H54 (cell line): ENCODE measurements at regions not wholly inside any gene's neighbourhood (a gene's known extent, or its start where the extent isn't known, plus 50 kb on each side); places are given as distances from the start of the nearest gene placed in this dataset.
"Not testable (repeated sequence)": the region's sequence is repeated elsewhere in the genome, so short reads cannot be mapped to it uniquely, and the experiment has no call there.

Experiments
- DNase-seq: peaks from one replicate; pipeline ENCODE4 v3.0.0; 2011; ENCODE audit warnings: low spot score, mixed read lengths; ENCODE audit not compliant: insufficient read length
- FAIRE-seq: peaks from 3 replicates; lab custom pipeline; 2011; peaks lifted over from hg19 to GRCh38; lab: Jason Lieb, UNC
- POLR2A ChIP-seq: IDR thresholded peaks from 2 replicates; pipeline ENCODE4 v1.6.1; 2011; ENCODE audit warnings: low read depth, mild to moderate bottlenecking, low read length

GRCh38 chr4:112708772-112709171 lies 71.8 kb downstream of the LARP7 start:
- no peak for DNase-seq
- TF ChIP-seq POLR2A, result no peak
- no peak for FAIRE-seq

DNA sequence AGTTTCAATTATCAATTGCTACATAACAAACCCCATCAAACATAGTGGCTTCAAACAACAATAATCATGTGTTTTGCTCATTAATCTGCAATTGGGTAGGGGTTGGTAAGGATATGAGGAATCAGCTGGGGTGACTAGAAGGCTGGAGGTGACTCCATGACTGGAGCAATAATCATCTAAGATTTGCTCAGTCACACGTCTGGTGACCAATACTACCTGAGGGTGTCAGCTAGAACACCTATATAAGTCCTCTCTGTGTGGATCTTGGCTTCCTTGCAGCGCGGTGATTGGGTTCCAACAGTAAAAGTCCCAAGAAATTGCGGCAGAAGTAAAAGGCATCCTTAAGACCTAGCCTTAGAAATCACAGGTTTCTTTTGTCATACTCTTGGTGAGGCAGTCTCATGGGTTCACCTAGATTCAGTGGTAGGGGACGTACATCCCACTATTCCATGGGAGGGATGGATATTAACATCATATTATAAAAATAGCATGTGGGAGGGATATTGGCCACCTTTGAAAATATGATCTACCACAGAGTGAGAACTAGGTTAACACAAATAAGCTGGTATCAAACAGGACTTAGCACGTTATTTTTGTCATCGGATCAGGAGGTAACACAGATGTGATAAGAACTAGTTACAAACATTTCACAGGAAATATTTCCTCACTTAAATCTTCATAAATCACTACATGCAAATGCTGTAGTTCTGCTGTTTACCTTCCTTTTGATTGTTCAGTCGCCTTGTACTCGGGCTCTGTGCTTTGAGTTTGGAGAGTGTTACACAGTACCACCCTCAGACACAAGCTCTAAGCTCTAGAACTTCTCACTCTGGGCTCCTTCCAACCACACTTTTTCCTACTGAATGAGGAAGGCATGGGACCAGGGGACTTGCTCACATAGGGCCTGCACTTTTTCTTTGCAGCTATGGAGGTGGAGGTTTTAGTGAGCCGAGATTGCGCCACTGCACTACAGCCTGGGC lies 78.3 kb downstream of the LARP7 start:
- TF ChIP-seq POLR2A, result no peak
- no peak for FAIRE-seq
- no peak for DNase-seq

- DNase-seq (no peak), FAIRE-seq (no peak)
- no peak for TF ChIP-seq POLR2A
Measured at GRCh38 chr4:112717856-112718255, 80.9 kb downstream of the LARP7 start.

DNA sequence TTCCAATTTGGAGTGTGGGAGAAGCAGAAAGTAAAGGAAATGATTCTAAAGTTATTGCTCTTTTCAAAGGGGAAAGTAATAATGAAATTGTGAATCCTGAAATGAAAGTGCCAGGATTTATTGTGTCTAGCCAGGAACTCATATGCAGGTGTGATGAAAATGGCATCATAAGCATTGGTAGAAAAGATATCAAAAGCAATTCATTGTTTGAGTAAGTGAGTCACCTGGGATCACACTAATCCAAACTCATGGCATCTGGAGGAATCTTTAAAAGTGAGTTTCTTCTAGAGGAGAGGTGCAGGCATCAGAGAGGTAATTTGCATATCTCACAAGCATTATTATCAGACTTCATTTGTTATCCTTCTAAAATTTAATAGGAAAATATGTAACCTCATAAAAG lies 84.7 kb downstream of the LARP7 start:
- no peak for TF ChIP-seq POLR2A
- no peak for FAIRE-seq
- DNase-seq, result no peak

- TF ChIP-seq POLR2A, result no peak
- DNase-seq (no peak), FAIRE-seq (no peak)
Measured at GRCh38 chr4:112726041-112726440, 89.1 kb downstream of the LARP7 start.

- not testable (repeated sequence) for DNase-seq, FAIRE-seq
Measured at GRCh38 chr4:112727728-112728127, 90.8 kb downstream of the LARP7 start.

GRCh38 chr4:112731715-112732114 lies 94.8 kb downstream of the LARP7 start:
- TF ChIP-seq POLR2A, result no peak
- no peak for DNase-seq
- no peak for FAIRE-seq

DNA sequence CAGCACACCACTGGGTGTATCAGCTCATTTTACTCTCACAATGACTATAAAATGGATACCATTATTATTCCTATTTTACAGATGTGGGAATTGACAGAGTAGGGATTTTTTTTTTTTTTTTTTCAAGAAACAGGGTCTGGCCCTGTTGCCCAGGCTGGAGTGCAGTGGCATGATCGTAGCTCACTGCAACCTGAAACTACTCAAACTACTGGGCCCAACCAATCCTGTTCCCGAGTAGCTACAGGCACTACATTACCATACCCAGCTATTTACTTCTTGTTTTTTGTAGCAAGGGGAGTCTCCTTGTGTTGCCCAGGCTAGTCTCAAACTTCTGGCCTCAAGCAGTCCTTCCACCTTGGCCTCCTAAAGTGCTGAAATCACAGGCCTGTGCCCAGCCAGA lies 95.2 kb downstream of the LARP7 start:
- FAIRE-seq, result no peak
- DNase-seq, result no peak
- TF ChIP-seq POLR2A, result no peak

DNA sequence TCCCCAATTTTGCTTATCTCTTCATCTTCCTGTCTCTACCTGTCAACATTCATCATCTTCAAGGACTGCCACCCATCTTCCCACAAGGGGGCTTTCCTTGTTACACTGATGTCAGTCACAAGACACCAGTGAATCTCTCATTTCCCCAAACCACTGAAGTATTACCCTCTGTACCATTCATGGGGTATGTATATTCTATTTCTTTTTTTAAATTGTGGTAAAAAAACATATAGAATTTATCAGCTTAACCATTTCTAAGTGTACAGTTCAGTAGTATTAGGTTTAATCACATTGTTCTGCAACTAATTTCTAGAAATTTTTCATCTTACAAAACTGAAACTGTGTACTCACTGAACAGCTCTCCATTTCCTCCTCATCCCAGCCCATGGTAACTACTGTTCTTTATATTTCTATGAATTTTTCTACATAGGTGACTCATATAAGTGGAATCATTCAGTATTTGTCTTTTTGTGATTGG lies 98.6 kb downstream of the LARP7 start:
- no peak for TF ChIP-seq POLR2A
- DNase-seq (no peak), FAIRE-seq (no peak)

DNA sequence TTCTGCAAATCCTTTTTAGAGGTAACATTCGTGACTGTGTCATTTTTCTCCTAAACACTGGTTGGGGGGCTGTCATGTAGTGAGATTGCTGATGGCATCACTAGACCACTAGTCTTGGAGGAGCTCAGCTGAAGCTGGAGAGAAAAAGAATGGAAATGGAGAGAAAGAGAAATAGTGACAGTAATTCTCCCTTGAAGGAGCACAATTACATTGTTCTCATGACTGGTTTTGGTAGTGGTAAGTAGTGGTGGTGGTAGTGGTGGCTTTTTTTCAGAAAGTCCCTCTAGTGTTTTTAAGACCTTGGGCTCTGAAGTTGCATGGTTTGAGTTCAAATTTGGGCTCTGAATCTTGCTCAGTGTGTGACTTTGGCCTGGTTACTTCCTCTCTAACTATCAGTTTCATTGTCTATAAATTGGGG lies 99.8 kb downstream of the LARP7 start:
- no peak for TF ChIP-seq POLR2A
- no peak for FAIRE-seq
- no peak for DNase-seq

DNA sequence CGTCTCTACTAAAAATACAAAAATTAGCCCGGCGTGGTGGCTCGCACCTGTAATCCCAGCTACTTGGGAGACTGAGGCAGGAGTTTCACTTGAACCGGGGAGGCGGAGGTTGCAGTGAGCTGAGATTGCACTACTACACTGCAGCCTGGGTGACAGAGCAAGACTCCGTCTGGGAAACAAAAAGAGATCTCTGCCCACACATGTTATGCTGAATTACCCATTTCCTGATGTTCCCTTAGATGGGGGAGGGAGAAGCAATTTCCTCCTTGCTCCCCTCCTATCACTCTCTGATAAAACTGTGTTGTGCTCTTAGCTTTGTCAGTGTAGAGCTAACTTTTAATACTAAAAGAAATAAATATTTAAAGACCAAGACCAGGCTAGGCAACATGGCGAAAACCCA lies 102.5 kb downstream of the LARP7 start:
- no peak for FAIRE-seq
- no peak for TF ChIP-seq POLR2A
- no peak for DNase-seq

DNA sequence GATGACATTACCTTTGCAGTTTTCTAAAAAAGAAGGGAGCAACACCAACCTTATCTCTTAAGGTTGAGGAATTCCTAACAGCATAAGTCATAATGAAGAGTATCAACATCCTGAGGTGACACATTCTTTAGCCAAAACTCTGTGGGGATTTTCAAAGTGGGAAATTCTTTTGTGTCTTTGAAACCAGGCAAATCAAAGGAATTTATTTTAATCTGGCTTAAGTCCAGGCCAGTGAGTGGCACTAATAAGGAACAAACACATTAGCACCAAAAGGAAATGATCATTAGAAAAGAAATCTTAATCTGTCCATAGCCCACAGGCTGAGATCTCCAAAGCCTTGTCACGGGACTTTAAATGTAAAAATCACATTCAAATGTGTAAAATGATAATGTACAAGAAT lies 110.1 kb downstream of the LARP7 start:
- no peak for TF ChIP-seq POLR2A
- FAIRE-seq (no peak), DNase-seq (no peak)

GRCh38 chr4:112748352-112748878 lies 111.5 kb downstream of the LARP7 start:
- no peak for TF ChIP-seq POLR2A
- DNase-seq (no peak), FAIRE-seq (no peak)

DNA sequence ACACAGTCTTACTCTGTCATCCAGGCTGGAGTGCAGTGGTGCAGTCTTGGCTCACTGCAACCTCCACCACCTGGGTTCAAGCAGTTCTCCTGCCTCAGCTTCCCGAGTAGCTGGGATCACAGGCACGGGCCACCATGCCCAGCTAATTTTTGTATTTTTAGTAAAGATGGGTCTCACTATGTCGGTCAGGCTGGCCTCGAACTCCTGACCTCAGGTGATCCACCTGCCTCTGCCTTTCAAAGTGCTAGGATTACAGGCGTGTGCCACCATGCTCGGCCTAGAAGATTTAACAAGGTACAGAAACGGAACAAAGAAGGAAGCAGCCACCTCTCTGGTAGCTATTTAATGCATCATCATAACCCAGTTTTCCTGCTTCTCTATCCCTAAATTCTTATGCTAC lies 113.8 kb downstream of the LARP7 start:
- not testable (repeated sequence) for FAIRE-seq

GRCh38 chr4:112751447-112751846 lies 114.5 kb downstream of the LARP7 start:
- no peak for FAIRE-seq
- TF ChIP-seq POLR2A, result no peak
- DNase-seq, result no peak

More for the DNA sequence above, 113.8 kb downstream of the LARP7 start:
- not testable (repeated sequence) for DNase-seq

DNA sequence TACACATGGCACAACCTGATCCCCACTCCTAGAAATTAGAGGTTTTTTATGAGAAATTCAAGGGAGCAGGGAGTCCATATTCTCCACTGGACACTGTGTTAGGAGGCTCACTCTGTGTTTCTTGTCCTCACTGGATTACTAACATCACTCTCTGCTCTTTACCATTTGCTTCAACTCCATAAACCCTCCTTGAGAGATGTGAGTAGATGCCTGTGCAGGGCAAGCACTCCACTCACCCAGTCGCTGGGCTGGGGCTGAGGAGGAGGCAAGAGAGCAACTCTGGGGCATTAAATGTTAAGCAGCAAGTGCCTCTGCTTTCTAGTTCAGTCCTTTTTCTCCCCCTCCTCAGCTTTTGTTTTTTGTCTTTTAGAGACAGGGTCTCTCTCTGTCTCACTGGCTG lies 115.1 kb downstream of the LARP7 start:
- DNase-seq (no peak), FAIRE-seq (no peak)
- no peak for TF ChIP-seq POLR2A
